H9 (cell line): ENCODE measurements at regions not wholly inside any gene's neighbourhood (a gene's known extent, or its start where the extent isn't known, plus 50 kb on each side); places are given as distances from the start of the nearest gene placed in this dataset.

ENCODE experiments used
- DNase-seq: peaks from one replicate; pipeline ENCODE4 v3.0.0-alpha.2; 2017
- H2AFZ ChIP-seq: one replicate; pipeline ENCODE4 v1.6.1; 2013; ENCODE audit warnings: mild to moderate bottlenecking, low read length, control low read depth, moderate library complexity
- H2AK5ac ChIP-seq: 2 replicates; pipeline ENCODE4 v1.6.1; 2013; ENCODE audit warnings: low read length, control low read depth, mixed read lengths; ENCODE audit not compliant: insufficient read length
- H2BK120ac ChIP-seq: one replicate; pipeline ENCODE4 v1.6.1; 2013; ENCODE audit warnings: low read depth, mild to moderate bottlenecking, low read length, control low read depth, inconsistent platforms; ENCODE audit not compliant: poor library complexity, severe bottlenecking
- H2BK12ac ChIP-seq: 2 replicates; pipeline ENCODE4 v1.6.1; 2013; ENCODE audit warnings: low read length, control low read depth, mixed read lengths, low read depth; ENCODE audit not compliant: insufficient read length
- H2BK15ac ChIP-seq: 2 replicates; pipeline ENCODE4 v1.6.1; 2013; ENCODE audit warnings: low read depth, low read length, control low read depth
- H2BK20ac ChIP-seq: one replicate; pipeline ENCODE4 v1.6.1; 2013; ENCODE audit warnings: low read depth, mild to moderate bottlenecking, low read length, control low read depth, inconsistent platforms; ENCODE audit not compliant: poor library complexity, severe bottlenecking
- H2BK5ac ChIP-seq: 2 replicates; pipeline ENCODE4 v1.6.1; 2013; ENCODE audit warnings: low read length, control low read depth, mixed read lengths; ENCODE audit not compliant: insufficient read length
- H3K14ac ChIP-seq: 2 replicates; pipeline ENCODE4 v1.6.1; 2013; ENCODE audit warnings: low read length, control low read depth; ENCODE audit not compliant: insufficient read depth
- H3K18ac ChIP-seq: 2 replicates; pipeline ENCODE4 v1.6.1; 2013; ENCODE audit warnings: low read depth, mild to moderate bottlenecking, mixed read lengths, low read length, control low read depth; ENCODE audit not compliant: insufficient read length
- H3K23ac ChIP-seq: 2 replicates; pipeline ENCODE4 v1.6.1; 2013; ENCODE audit warnings: low read length, control low read depth, mixed read lengths, low read depth; ENCODE audit not compliant: insufficient read length
- H3K23me2 ChIP-seq: 2 replicates; pipeline ENCODE4 v1.6.1; 2013; ENCODE audit warnings: low read depth, mild to moderate bottlenecking, mixed read lengths, low read length, control low read depth; ENCODE audit not compliant: insufficient read length, poor library complexity, severe bottlenecking
- H3K27ac ChIP-seq: 2 replicates; pipeline ENCODE4 v1.5.1; 2013; ENCODE audit warnings: low read length, control low read depth, mixed read lengths, low read depth; ENCODE audit not compliant: insufficient read length
- H3K27me3 ChIP-seq: 2 replicates; pipeline ENCODE4 v1.6.1; 2013; ENCODE audit warnings: low read length, control low read depth, inconsistent platforms; ENCODE audit not compliant: insufficient read depth
- H3K4ac ChIP-seq: 2 replicates; pipeline ENCODE4 v1.6.1; 2013; ENCODE audit warnings: low read depth, mild to moderate bottlenecking, control low read depth, inconsistent platforms, low read length, moderate library complexity
- H3K4me1 ChIP-seq: 2 replicates; pipeline ENCODE4 v1.6.1; 2013; ENCODE audit warnings: low read length, control low read depth, inconsistent platforms; ENCODE audit not compliant: insufficient read depth
- H3K4me2 ChIP-seq: 2 replicates; pipeline ENCODE4 v1.6.1; 2013; ENCODE audit warnings: low read length, control low read depth, mixed read lengths; ENCODE audit not compliant: insufficient read length, insufficient read depth
- H3K56ac ChIP-seq: 2 replicates; pipeline ENCODE4 v1.6.1; 2013; ENCODE audit warnings: low read depth, mild to moderate bottlenecking, mixed read lengths, low read length, control low read depth; ENCODE audit not compliant: insufficient read length
- H3K79me1 ChIP-seq: 2 replicates; pipeline ENCODE4 v1.6.1; 2013; ENCODE audit warnings: low read depth, mild to moderate bottlenecking, moderate library complexity, low read length, control low read depth, inconsistent platforms; ENCODE audit not compliant: insufficient read depth, poor library complexity, severe bottlenecking
- H3K79me2 ChIP-seq: 2 replicates; pipeline ENCODE4 v1.6.1; 2013; ENCODE audit warnings: low read length, control low read depth, inconsistent platforms; ENCODE audit not compliant: insufficient read depth
- H3K9ac ChIP-seq: 2 replicates; pipeline ENCODE4 v1.6.1; 2013; ENCODE audit warnings: low read length, control low read depth, mixed read lengths; ENCODE audit not compliant: insufficient read length; ENCODE audit errors: extremely low read depth
- H3K9me3 ChIP-seq: one replicate; pipeline ENCODE4 v1.6.1; 2013; ENCODE audit warnings: low read depth, low read length, inconsistent platforms; ENCODE audit not compliant: control insufficient read depth
- H3T11ph ChIP-seq: one replicate; pipeline ENCODE4 v1.6.1; 2013; ENCODE audit warnings: mild to moderate bottlenecking, low read length, control low read depth, inconsistent platforms
- H4K20me1 ChIP-seq: one replicate; pipeline ENCODE4 v1.6.1; 2013; ENCODE audit not compliant: control insufficient read depth, insufficient read length, insufficient read depth
- H4K5ac ChIP-seq: 2 replicates; pipeline ENCODE4 v1.6.1; 2013; ENCODE audit warnings: low read depth, mild to moderate bottlenecking, mixed read lengths, low read length, control low read depth; ENCODE audit not compliant: insufficient read length
- H4K8ac ChIP-seq: replicated peaks from 2 replicates; pipeline ENCODE4 v1.6.1; 2013; ENCODE audit warnings: low read length, control low read depth, mixed read lengths, low read depth; ENCODE audit not compliant: insufficient read length
- H4K91ac ChIP-seq: 2 replicates; pipeline ENCODE4 v1.6.1; 2013; ENCODE audit warnings: low read depth, mild to moderate bottlenecking, moderate library complexity, mixed read lengths, low read length, control low read depth; ENCODE audit not compliant: insufficient read length
- H3K27ac Mint-ChIP-seq, 3 experiments: 2 replicates in 2 of 3; 3 replicates in 1 of 3; pipeline ENCODE4 v1.8.0; 2020 to 2021; ENCODE audit warnings: mixed read lengths in 3 of 3, mild to moderate bottlenecking in 1 of 3, moderate library complexity in 1 of 3
- H3K27me3 Mint-ChIP-seq: 2 replicates; pipeline ENCODE4 v1.8.0; 2021; ENCODE audit warnings: low read depth, mild to moderate bottlenecking, moderate library complexity, mixed read lengths
- H3K36me3 Mint-ChIP-seq, 3 experiments: 2 replicates in 2 of 3; 3 replicates in 1 of 3; pipeline ENCODE4 v1.8.0; 2020 to 2021; ENCODE audit warnings: low read depth in 3 of 3, mixed read lengths in 3 of 3; ENCODE audit not compliant: insufficient read depth in 1 of 3
- H3K4me1 Mint-ChIP-seq, 2 experiments: 2 replicates each; pipeline ENCODE4 v1.8.0; 2020; ENCODE audit warnings: mixed read lengths in 2 of 2
- H3K4me3 Mint-ChIP-seq, 2 experiments: 2 replicates in 1 of 2; 3 replicates in 1 of 2; pipeline ENCODE4 v1.8.0; 2020 to 2021; ENCODE audit warnings: mild to moderate bottlenecking in 2 of 2, mixed read lengths in 2 of 2, moderate library complexity in 1 of 2
- H3K9me3 Mint-ChIP-seq, 2 experiments: 2 replicates in 1 of 2; 3 replicates in 1 of 2; pipeline ENCODE4 v1.8.0; 2020; ENCODE audit warnings: mild to moderate bottlenecking in 2 of 2, mixed read lengths in 2 of 2, moderate library complexity in 1 of 2
- CTCF ChIP-seq: fragments of 200-600 bp; sonication (generic); conservative IDR thresholded peaks from 3 replicates; pipeline ENCODE4 v1.8.0; 2021; ENCODE audit warnings: antibody characterized with exemption, mild to moderate bottlenecking
- WGBS: extraction: QIAGEN DNeasy Blood & Tissue Kit; methylation state at CpG from one replicate; pipeline ENCODE4 v1.1.7; 2013; ENCODE audit warnings: missing lambda C conversion rate, low lambda C conversion rate, mixed read lengths; ENCODE audit not compliant: insufficient read length; ENCODE audit errors: extremely low coverage; 5-methylcytosine and 5-hydroxymethylcytosine counted together

- H3K9ac ChIP-seq = no peak overlapping the region
- no peak overlapping the region for H3K23ac ChIP-seq
- no peak overlapping the region for H3K14ac ChIP-seq
- H3K4me1 ChIP-seq = no peaks in the 10 kb centered on the region
- H3K23me2 ChIP-seq = no peaks in the 10 kb centered on the region
- Mint-ChIP-seq H3K4me3 (no peak overlapping the region), H3K4me1 (no peaks in the 10 kb centered on the region), H3K9me3 (peaks cover 9 to 10% of the 10 kb centered on the region in 2 experiments), H3K36me3 (peaks cover 0 to 10% (median 2%) of the 10 kb centered on the region in 3 experiments; a peak in 6 of 7 replicates), H3K27me3 (no peaks in the 10 kb centered on the region), H3K27ac (no peak overlapping the region)
- no peak overlapping the region for H4K5ac ChIP-seq
- no CpG with 5 or more reads among the region's 1 CpG for WGBS
- no peak overlapping the region for H3K18ac ChIP-seq
- no peaks in the 10 kb centered on the region for H3K27me3 ChIP-seq
- no peak overlapping the region for H2AFZ ChIP-seq
- H3K56ac ChIP-seq = no peak overlapping the region
- no peaks in the 10 kb centered on the region for H3K79me1 ChIP-seq
- no peak for TF ChIP-seq CTCF
- H2AK5ac ChIP-seq = no peak overlapping the region
- no peaks in the 10 kb centered on the region for H3K79me2 ChIP-seq
- no peak overlapping the region for H2BK12ac ChIP-seq
- no peak overlapping the region for H3T11ph ChIP-seq
- no peaks in the 10 kb centered on the region for H3K9me3 ChIP-seq
- H3K4me2 ChIP-seq = no peak overlapping the region
- H2BK120ac ChIP-seq = no peak overlapping the region
- no peak overlapping the region for H4K91ac ChIP-seq
- no peak for DNase-seq
- H4K8ac ChIP-seq = no peak overlapping the region
- no peak overlapping the region for H2BK15ac ChIP-seq
- no peak overlapping the region for H2BK20ac ChIP-seq
- H3K4ac ChIP-seq = no peak overlapping the region
- no peak overlapping the region for H3K27ac ChIP-seq
- H4K20me1 ChIP-seq = no peaks in the 10 kb centered on the region
- H2BK5ac ChIP-seq = no peak overlapping the region
Measured at GRCh38 chr3:95162794-95163193, 1099.9 kb downstream of the NSUN3 start.
